Neural cell (in vitro differentiated cells): ENCODE measurements at regions not wholly inside any gene's neighbourhood (a gene's known extent, or its start where the extent isn't known, plus 50 kb on each side); places are given as distances from the start of the nearest gene placed in this dataset.

Experiments
- RAD21 ChIP-seq: fragments of 450-650 bp; conservative IDR thresholded peaks from 2 replicates; pipeline ENCODE4 v1.6.1; 2014; ENCODE audit warnings: antibody characterized with exemption, mild to moderate bottlenecking, moderate library complexity
- REST ChIP-seq: IDR thresholded peaks from 2 replicates; pipeline ENCODE4 v1.6.1; 2012; ENCODE audit warnings: borderline replicate concordance
- TF ChIP-seq, protein P1 (sequence below): fragments of 450-650 bp; IDR thresholded peaks from 2 replicates; pipeline ENCODE4 v1.5.1; 2014; ENCODE audit warnings: antibody characterized with exemption, mild to moderate bottlenecking, moderate library complexity; ENCODE audit not compliant: poor library complexity, severe bottlenecking

DNA sequence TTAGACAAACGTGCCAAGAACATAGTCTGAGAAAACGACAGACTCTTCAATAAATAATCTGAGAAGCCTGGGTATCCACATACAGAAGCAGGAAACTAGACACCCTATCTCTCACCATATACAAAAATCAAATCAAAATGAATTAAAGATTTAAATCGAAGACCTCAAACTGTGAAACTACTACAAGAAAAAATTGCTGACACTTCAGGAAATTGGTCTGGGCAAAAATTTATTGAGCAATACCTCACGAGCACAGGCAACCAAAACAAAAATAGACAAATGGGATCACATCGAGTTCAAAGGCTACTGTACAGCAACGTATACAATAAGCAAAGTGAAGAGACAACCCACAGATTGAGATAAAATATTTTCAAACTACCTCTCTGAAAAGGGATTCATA is 292.8 kb upstream of the RGS18 start:
- TF ChIP-seq, protein P1, sequence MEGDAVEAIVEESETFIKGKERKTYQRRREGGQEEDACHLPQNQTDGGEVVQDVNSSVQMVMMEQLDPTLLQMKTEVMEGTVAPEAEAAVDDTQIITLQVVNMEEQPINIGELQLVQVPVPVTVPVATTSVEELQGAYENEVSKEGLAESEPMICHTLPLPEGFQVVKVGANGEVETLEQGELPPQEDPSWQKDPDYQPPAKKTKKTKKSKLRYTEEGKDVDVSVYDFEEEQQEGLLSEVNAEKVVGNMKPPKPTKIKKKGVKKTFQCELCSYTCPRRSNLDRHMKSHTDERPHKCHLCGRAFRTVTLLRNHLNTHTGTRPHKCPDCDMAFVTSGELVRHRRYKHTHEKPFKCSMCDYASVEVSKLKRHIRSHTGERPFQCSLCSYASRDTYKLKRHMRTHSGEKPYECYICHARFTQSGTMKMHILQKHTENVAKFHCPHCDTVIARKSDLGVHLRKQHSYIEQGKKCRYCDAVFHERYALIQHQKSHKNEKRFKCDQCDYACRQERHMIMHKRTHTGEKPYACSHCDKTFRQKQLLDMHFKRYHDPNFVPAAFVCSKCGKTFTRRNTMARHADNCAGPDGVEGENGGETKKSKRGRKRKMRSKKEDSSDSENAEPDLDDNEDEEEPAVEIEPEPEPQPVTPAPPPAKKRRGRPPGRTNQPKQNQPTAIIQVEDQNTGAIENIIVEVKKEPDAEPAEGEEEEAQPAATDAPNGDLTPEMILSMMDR, result no peak
- no peak for TF ChIP-seq REST
- no peak for TF ChIP-seq RAD21
